HG02970 (cell line): ENCODE measurements at regions not wholly inside any gene's neighbourhood (a gene's known extent, or its start where the extent isn't known, plus 50 kb on each side); places are given as distances from the start of the nearest gene placed in this dataset.
A peak's percentile ranks its signal among the peaks of the same experiment; 100 is the strongest.
"Not testable (repeated sequence)": the region's sequence is repeated elsewhere in the genome, so short reads cannot be mapped to it uniquely, and the experiment has no call there.

Experiments
- ATAC-seq: cut with Tn5 transposase; IDR thresholded peaks from one replicate; pipeline ENCODE4 v1.9.1; 2021; ENCODE audit warnings: mild to moderate bottlenecking, moderate library complexity, moderate number of reproducible peaks; ENCODE audit not compliant: unreplicated experiment, low FRiP score

DNA sequence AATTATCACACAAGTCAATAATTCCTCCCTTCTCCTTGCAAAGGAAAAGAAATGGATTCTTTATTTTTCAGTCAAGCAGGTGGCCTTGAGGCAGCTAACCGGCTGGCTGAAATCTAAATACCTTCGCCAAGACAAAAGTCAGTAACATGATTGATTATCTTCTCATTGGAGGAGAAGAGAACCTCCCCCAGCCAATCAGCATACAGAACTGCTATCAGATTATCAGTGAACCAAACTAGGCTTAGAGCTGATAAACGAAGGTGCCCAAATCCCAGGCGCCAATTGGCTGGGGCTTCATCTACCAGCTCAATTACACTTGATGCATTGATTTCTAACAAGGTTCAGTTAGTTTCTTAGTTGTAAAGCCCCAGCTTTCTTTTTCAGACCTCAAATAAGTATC, 152.4 kb upstream of the NOCT start:
- ATAC-seq: no peak

DNA sequence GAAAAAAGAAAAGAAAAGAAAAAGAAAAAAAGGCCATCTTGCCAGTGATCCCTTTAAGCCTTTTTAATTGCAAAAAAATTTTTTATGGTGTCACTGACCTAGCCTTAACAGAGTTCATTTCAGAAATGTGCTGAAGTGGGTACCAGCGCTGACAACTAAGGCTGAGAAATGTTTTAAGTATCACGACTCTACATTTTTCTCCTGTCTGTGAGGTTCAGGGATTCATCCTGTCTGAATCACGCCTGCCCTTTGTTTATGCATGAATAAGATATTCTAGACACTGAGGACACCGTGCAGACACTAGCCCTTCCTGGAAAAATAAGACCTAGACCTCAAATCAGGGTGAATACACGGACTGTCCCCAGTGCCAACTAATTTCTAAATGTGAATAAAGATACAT, 154.4 kb upstream of the NOCT start:
- no peak for ATAC-seq

DNA sequence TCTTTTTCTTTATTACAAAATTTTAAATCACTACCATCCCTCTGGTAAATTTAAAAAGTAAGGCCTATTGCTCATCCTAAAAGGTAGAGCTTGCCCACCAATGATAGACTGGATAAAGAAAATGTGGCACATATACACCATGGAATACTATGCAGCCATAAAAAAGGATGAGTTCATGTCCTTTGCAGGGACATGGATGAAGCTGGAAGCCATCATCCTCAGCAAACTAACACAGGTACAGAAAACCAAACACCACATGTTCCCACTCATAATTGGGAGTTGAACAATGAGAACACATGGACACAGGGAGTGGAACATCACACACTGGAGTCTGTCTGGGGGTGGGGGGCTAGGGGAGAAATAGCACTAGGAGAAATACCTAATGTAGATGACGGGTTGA, 155.2 kb upstream of the NOCT start:
- not testable (repeated sequence) for ATAC-seq

DNA sequence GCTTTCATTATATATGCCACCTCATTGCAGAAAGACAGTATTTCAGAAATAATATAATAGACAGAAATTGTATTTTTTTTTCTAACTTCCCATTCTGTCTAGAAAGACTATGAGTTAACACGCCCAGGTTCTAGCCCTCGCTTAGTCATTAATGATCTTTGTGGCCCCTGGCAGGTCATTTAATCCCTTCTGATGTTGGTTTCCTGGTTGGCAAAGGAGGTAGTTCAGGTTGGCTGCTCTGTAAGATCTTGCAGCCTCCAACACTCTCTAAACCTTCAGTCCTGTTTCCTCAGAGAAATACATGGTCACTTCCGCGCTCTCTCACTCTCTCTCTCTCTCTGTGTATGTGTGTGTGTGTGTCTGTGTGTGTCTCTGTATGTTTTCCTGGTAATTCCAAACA, 156.3 kb upstream of the NOCT start:
- no peak for ATAC-seq

DNA sequence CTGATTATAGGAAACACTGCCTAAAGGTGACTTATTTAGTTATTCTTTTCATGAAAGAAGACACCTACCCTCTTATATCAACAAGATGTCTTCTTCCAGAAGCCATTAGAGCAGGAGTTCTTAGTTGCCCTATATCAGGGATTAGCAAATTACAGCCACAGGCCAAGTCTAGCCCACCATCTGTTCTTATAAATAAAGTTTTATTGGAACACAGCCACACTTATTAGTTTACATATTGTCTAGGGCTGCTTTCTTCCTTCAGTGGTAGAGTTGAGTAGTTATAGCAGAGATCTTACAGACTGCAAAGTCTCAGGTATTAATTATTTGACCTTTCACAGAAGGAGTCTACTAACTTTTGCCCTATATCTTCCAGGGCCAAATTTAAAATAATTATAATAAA, 157.2 kb upstream of the NOCT start:
- ATAC-seq: no peak

DNA sequence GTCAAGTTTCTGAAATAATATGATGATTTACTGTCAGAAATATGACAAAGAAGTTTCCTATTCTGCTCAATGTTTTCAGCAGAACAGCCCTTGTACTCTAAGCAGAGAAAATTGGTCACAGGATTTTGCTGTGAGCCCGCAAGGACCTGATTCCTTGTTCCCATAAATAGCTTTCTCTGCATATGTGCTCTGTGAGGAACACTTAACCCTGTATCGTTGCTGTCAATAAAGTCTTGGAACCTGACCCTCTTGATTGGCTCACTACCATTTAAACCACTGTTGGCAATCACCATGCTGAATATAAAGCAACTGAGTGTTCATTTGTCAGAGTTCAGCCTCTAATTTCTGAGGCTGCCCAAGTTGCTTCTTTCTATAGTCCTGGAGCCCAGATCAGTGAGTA, 158.2 kb upstream of the NOCT start:
- no peak for ATAC-seq

DNA sequence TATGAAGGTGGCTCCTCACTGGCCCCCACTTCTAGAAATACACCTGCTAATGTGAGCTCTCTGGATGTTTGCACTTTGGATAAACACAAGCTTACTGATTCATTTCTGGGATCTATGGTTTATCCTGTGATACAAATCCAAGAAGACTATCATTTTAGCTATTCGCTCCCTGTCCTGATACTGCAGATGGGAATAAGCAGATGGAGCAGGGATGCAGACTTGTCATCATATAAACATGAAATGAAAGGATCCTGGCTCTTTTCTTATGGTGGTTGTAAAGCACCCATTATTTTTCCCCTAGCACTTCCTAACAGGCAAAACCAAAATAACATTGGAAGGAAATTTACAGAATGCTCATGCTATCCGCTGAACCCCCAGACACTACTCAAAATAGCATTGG, 162.9 kb upstream of the NOCT start:
- no peak for ATAC-seq

DNA sequence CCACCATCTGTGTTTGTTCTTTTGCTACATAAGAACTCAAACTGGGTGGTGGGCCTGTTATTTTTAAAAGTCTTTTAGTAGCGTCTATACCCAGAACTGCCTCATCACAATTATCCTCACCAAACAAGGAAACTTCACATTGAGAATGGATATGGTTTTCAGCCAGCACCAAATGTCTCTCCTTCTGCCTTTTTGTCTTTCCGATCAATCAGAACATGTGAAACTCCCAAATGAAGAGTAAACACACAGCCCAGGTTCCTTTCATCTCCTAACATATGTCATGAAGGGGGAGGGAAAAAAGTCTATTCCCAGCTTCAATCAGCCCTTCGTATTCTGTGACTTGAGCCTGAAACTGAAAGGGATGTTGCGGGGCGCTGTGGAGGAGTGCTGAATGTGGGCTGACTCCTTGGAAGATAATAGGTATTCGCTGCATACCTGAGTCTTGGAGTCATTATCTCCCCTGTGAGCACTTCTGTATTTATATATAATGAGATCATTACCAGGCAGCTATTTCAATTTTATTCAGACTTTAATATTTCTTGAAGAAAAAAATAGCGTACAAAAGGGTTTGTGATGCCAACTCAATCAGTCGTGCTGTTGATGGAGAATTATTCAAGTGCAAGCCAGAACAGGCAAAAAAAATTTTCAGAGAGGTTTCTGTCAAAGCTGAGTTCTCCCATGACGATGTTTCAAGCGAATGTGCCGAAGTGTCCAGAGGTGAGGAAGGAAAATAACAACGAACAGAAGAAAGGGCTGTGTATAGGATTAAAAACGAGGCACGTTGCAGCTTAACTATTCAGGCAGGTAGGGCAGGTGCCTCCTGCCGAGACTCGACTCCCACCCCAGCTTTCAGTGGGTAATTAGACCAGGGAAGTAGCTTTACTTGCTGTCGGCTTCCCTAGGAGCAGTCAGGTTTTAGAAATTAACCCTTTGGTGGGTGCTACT, 163.9 kb upstream of the NOCT start:
- no peak for ATAC-seq

DNA sequence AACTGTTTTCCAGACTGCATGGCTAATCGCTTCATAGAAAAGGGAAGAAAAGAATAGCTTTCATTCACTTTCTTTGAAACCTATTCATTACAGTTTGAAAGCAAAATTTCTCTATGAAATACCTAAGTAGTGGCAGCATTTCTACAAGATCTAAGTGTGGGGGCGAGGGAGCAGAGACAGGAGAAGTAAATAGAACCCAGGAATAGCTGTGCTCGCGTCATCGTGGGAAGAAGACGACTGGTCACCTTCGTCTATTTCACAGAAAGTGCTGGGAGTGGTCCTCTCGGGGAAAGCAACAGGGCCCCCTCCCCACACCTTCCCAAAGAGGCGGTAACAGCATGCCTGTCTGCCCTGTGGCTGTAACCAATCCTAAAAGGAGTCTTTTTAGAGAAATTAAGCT, 169.9 kb upstream of the NOCT start:
- ATAC-seq: no peak

DNA sequence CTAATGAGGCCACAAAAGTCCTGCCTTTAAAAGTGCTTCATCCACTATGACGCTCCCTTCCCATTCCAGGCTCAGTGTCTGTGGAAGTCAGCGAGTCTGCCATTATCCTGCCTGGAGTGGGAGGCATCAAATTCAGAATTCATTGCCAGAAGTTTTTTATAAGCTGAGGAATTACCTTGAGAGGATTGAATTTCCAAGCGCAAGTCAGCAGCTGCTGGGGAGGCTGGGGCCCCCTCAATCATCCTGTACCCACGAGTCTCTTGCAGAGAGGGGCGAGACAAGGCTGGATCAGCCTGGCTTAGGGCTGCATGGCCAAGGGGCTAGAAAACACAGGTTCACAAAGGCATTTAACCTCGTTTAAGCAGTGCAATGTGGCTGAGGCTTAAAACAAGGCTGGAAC, 170.5 kb upstream of the NOCT start:
- no peak for ATAC-seq

DNA sequence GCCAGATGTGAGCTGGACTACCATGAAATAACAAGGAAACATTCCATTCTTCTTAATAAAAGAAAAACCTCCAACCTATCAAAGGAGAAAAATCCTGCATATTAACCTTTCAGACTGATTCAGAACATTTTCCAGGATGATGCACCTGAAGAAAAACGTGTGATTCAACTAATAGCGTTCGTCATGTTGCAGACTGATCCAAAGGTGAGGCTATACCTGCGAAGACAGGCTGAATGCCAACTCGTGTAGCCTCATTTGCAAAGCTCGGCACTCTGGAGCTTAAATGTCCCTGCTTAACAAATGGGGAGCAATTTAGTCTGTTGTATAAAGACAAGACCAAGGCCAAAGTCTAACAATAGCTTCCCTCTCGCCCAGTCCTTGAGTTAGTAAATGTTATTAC, 172.0 kb upstream of the NOCT start:
- no peak for ATAC-seq

DNA sequence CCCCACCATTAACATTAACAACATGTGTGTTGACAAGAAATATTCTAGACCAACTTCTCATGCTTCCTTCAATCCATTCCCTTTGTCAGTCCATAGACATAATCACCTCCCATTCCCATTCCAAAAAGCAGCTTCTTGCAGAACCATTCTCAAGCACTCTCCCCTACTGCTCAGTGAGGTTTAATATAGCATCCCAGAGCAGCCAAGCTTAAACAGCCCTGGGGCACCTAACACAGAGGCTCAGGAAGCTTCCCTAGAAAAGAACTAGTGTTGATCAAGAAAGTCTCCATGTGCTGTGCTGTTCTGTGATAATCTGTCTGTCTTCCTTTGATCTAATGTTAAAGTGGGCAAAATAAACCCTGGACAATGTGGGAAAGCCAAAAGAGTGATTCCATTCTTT, 174.2 kb upstream of the NOCT start:
- ATAC-seq: no peak

DNA sequence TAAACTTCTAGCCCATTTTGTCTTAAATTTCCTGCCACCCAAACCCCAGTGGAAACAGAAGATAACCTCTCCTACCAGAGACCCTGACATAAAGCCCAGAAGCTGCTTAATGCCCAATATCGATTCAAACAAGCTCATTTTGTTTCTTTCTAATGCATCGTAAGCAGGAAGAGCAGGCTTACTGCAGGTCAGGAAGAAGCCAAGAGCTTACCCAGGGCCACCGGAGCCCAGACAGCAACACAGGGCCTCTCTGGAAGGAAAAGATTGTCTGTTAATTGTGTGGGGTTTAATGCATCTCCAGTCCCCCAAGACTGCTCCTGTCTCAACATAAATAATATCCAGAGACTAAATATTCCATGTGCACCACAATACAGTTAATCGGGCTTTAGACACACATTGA, 177.3 kb upstream of the NOCT start:
- ATAC-seq: no peak

DNA sequence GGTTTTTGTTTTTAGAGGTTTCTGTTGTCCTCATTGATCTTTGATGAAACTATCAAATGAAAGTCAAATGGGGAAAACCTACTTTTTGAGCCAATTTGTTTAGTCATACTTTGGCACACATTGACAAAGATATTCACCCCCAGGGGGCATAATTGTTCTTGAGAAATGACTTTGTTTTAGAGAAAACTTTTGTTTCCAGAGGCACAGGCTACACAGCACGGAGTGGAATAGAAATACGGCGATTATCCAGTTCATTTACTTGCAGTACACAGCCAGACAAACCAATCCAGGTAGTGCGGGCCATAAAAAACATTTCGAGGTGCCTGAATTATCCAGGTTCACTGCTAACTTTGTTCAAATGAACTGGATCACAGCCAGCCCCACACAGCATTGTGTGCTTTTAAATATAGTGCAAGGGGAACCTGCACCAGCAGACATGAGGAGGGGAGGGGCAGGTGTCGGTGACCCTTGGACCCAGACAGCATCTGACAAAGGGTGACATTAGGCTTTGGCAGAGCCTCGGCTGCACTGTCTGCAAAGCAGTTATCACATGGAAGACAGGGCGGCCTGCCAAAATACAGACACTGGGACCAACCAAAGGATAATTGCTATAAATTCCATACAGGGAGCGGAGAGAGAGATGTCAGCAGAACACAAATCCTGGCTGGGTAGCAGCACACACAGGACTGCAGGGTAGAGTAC, 179.6 kb upstream of the NOCT start:
- ATAC-seq: no peak

DNA sequence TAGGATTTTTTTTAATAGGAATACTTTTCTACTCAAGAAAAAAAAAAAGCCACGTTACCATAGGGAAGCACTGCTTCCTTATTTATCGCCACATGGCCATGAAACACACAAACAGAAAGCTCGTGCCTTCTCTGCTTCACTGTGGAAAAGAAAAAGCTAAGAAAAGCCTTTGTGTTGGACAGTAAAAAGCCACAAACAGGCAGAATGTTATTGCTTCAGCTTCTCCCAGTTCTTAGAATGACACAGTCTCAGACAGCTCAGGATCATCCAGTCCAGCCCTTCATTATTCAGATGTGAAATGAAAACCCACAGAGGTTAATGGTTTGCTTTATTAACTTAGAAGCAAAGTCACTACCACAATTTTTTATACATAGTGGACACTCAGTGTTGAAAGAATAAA, 181.6 kb upstream of the NOCT start:
- peak; percentile 55 for ATAC-seq

DNA sequence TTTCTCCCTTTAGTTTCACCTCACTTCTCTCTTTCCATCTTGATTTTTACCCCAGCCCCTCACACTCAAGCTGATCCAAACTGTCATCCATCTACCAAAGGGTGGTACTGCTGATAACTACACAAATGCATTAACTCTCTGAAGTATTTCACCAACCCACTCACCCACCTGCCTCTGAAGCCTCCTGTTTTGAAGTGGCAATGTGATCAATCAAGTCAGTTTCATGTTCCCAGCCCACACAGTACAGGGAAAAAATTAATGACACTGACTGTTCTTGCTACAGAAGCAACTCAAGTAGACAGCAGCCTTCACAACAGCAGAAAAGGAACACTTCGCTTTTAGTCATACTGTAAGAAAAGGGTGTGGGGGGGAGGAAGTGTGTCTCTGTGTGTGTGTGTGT, 183.0 kb upstream of the NOCT start:
- no peak for ATAC-seq

DNA sequence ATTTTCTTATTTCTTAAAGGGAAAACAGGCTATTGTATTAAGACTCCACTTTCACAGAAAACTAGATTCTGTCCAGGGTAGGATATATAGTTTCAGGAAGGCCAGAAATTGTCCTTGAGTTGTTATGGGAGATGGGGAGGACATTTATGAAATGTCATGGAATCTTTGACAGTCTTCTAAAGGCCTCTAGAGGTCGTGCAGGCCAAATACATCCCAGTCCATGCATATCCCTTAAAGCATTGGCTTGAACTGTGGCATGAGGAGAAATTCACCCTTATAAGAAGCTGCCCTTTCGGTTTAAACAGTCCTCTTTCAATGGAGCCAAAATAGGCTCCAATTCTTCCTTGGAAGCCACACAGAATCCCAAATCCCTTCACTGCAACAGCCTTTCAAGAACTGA, 183.6 kb upstream of the NOCT start:
- no peak for ATAC-seq

DNA sequence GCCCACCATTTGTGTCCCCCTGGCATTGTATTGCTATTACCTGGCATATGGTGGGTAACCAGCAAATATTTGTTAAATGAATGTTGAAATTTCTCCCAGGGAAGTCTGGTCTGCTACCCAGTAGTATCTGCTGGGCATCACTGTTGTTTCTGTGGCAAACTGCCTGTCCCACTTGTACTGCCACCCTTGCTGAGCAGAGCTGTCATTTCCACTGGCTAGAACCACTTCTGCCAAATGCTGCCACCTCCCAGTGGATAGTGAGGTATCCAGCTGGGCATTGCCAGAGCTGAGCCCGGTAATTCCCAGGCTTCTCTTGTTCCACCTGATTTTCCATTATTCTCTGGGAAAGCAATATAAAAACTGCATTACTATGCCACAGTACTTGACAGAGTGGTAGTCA, 186.7 kb upstream of the NOCT start:
- no peak for ATAC-seq

DNA sequence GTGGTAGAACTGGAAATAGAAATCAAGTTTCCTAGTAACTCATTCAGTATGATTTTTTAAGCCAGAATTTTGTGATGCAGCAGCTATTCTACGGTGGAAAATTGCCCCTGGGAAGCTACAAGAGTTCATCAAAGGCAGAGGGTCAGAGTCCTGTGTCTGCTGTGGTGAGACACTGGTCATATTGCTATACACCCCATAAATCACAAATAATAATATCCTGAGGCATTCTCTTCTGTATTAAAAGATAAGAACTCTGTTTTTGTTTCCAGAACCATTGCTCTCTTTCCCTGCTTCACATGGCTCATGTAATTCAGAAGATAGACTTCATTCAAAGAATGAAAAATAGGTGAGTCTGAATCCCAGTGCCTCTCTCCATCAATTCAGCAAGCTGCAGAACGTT, 188.8 kb upstream of the NOCT start:
- no peak for ATAC-seq

DNA sequence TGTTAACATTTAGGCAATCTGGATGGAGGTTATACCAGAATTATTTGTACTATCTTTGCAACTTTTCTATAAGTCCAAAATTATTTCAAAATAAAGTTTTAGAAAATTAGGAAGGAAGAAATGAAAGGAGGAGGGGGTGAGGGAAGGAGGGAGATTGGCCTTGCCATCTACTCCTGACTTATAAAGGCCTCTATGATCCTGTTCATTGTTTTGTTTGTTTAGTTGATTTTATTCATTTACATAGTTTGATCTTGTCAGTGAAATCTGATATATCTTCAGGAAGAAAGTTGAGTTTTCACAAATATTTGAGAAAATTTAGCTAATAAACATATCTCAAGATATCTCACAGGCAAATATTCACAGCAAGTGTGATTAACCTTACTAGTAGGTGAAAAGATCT, 189.3 kb upstream of the NOCT start:
- no peak for ATAC-seq

DNA sequence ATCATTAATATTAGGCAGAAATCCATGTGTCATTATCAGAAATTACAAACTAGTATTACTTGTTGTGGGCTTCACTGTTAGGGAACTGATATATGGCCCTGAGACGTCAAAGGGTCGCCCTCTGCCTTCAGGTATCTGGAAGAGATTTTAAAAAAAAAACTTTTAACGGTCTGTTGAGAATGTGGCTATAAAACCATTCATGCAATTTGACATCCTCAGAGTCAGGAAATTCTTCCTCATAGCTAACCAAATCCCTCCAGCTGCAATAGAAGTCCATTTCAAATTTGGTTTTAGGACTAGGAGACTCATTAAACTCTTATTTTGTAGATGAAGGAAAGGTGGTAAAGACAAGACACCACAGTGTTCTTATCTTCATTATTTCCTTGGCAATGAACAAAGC, 194.2 kb upstream of the NOCT start:
- ATAC-seq: no peak

DNA sequence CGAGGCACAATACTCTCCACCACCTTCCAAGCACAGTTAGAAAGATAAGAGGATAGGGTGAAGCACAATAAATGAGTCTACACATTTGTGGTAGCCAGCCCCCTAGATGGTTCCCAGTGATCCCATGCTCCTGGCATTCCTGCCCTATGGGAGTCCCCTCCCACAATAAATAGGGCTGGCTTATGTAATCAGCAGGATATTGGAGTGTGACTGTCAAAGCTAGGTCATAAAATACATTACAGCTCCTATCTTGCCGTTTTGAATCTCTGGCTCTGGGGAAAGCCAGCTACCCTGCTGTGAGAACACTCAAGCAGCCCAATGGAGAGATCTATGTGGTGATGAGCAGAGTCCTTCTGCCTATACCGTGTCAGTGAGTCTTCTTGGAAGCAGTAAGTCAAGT, 198.7 kb upstream of the NOCT start:
- no peak for ATAC-seq
